ENCODE measurements at regions not wholly inside any gene's neighbourhood (a gene's known extent, or its start where the extent isn't known, plus 50 kb on each side); places are given as distances from the start of the nearest gene placed in this dataset.
A peak's percentile ranks its signal among the peaks of the same experiment; 100 is the strongest.
"Not testable (repeated sequence)": the region's sequence is repeated elsewhere in the genome, so short reads cannot be mapped to it uniquely, and the experiment has no call there.

- FAIRE-seq = peak; percentile 17
These were observed 928.0 kb upstream of the ALCAM start for GRCh38 chr3:104438706-104439105.

GRCh38 chr3:104445252-104445919 lies 921.3 kb upstream of the ALCAM start:
- DNase-seq (ENCODE audit: low read depth, low spot score) = not testable (repeated sequence)

More at GRCh38 chr3:104438706-104439105, 928.0 kb upstream of the ALCAM start:
- Histone ChIP-seq H3K36me3 (ENCODE audit: control insufficient read depth in 2 of 2, extremely low read depth in 1 of 2, insufficient read depth in 2 of 2, low read length in 2 of 2) (no peaks in the 10 kb centered on the region), H3K9me1 (ENCODE audit: control insufficient read depth, extremely low read depth, insufficient read depth, low read length) (no peaks in the 10 kb centered on the region), H3K9me3 (ENCODE audit: control insufficient read depth, low read depth, low read length) (no peaks in the 10 kb centered on the region), H4K20me1 (ENCODE audit: control insufficient read depth, extremely low read depth, insufficient read depth, low read length) (no peaks in the 10 kb centered on the region), H3K4me1 (ENCODE audit: control insufficient read depth, extremely low read depth, insufficient read depth, low read length) (peaks cover 16% of the 10 kb centered on the region), H3K9ac (ENCODE audit: control insufficient read depth, extremely low read depth, insufficient read depth, low read length) (no peak overlapping the region), H3K4me3 (ENCODE audit: control insufficient read depth in 2 of 3, extremely low read depth in 1 of 3, insufficient read depth in 2 of 3, low read depth in 1 of 3, low read length in 3 of 3) (no peak overlapping the region), H3K27me3 (ENCODE audit: control insufficient read depth, extremely low read depth, insufficient read depth, low read length) (no peaks in the 10 kb centered on the region), H3K27ac (ENCODE audit: control insufficient read depth, insufficient read depth, low read length) (no peak overlapping the region), H3K79me2 (ENCODE audit: control insufficient read depth, insufficient read depth, low read length) (no peaks in the 10 kb centered on the region), H2AFZ (ENCODE audit: control insufficient read depth, low read length) (no peak overlapping the region), H3K4me2 (ENCODE audit: control insufficient read depth, extremely low read depth, insufficient read depth, low read depth, low read length) (no peak overlapping the region)
- TF ChIP-seq EZH2 (IDR thresholded peaks at IDR 0.05; ENCODE audit: low read length) (no peak), CTCF (optimal IDR thresholded peaks at IDR 0.05 in 1 of 3, IDR thresholded peaks at IDR 0.05 in 1 of 3, conservative IDR thresholded peaks at IDR 0.05 in 1 of 3; ENCODE audit: extremely low read depth in 1 of 3, insufficient read depth in 2 of 3, low read length in 3 of 3) (no peak)
- no peak for DNase-seq (ENCODE audit: low read depth, low spot score)
- dilution Hi-C loops (cut with MboI; ENCODE audit: extremely low pct_ligation_motif_present, low sequenced_read_pairs) = no loop called here

DNA sequence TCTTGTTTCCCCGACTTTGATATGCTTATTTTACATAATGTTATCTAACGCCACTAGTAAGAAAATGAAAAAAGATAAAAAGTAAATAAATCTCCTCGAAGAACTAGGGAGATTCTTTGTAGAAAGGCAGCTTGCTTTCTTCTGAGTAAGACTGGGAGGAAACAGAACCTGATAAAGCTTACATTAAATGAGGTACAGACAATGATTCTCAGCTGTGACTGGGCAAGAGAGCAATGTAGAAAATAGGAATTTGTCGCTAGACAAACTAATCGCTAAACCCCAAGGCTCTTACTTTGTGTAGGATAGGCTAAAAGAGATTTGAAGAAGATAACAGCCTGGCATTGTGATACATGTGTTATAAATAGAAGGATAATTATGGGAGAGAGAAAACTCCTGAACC lies 919.0 kb upstream of the ALCAM start:
- no peaks in the 10 kb centered on the region for H3K27me3 ChIP-seq (ENCODE audit: control insufficient read depth, extremely low read depth, insufficient read depth, low read length)
- no peaks in the 10 kb centered on the region for H3K9me1 ChIP-seq (ENCODE audit: control insufficient read depth, extremely low read depth, insufficient read depth, low read length)
- H3K36me3 ChIP-seq (ENCODE audit: control insufficient read depth in 2 of 2, extremely low read depth in 1 of 2, insufficient read depth in 2 of 2, low read length in 2 of 2) = no peaks in the 10 kb centered on the region
- DNase-seq (ENCODE audit: low read depth, low spot score) (no peak), FAIRE-seq (no peak)
- H3K4me2 ChIP-seq (ENCODE audit: control insufficient read depth, extremely low read depth, insufficient read depth, low read depth, low read length) = peak overlapping the region; percentile 27
- no peak for TF ChIP-seq CTCF (optimal IDR thresholded peaks at IDR 0.05 in 1 of 3, IDR thresholded peaks at IDR 0.05 in 1 of 3, conservative IDR thresholded peaks at IDR 0.05 in 1 of 3; ENCODE audit: extremely low read depth in 1 of 3, insufficient read depth in 2 of 3, low read length in 3 of 3)
- no peak for TF ChIP-seq EZH2 (IDR thresholded peaks at IDR 0.05; ENCODE audit: low read length)
- dilution Hi-C loops (cut with MboI; ENCODE audit: extremely low pct_ligation_motif_present, low sequenced_read_pairs) = no loop called here
- no peaks in the 10 kb centered on the region for H3K79me2 ChIP-seq (ENCODE audit: control insufficient read depth, insufficient read depth, low read length)
- peak overlapping the region; percentile 58 for H2AFZ ChIP-seq (ENCODE audit: control insufficient read depth, low read length)
- no peak overlapping the region for H3K27ac ChIP-seq (ENCODE audit: control insufficient read depth, insufficient read depth, low read length)
- H3K9ac ChIP-seq (ENCODE audit: control insufficient read depth, extremely low read depth, insufficient read depth, low read length) = no peak overlapping the region
- H3K9me3 ChIP-seq (ENCODE audit: control insufficient read depth, low read depth, low read length) = no peaks in the 10 kb centered on the region
- no peaks in the 10 kb centered on the region for H4K20me1 ChIP-seq (ENCODE audit: control insufficient read depth, extremely low read depth, insufficient read depth, low read length)
- H3K4me3 ChIP-seq (ENCODE audit: control insufficient read depth in 2 of 3, extremely low read depth in 1 of 3, insufficient read depth in 2 of 3, low read depth in 1 of 3, low read length in 3 of 3) = no peak overlapping the region
- peaks cover 2% of the 10 kb centered on the region for H3K4me1 ChIP-seq (ENCODE audit: control insufficient read depth, extremely low read depth, insufficient read depth, low read length)

More at GRCh38 chr3:104445252-104445919, 921.3 kb upstream of the ALCAM start:
- H3K9me1 ChIP-seq (ENCODE audit: control insufficient read depth, extremely low read depth, insufficient read depth, low read length); H3K27me3 ChIP-seq (ENCODE audit: control insufficient read depth, extremely low read depth, insufficient read depth, low read length); dilution Hi-C loops (cut with MboI; ENCODE audit: extremely low pct_ligation_motif_present, low sequenced_read_pairs); H3K36me3 ChIP-seq (ENCODE audit: control insufficient read depth in 2 of 2, extremely low read depth in 1 of 2, insufficient read depth in 2 of 2, low read length in 2 of 2); H4K20me1 ChIP-seq (ENCODE audit: control insufficient read depth, extremely low read depth, insufficient read depth, low read length); H2AFZ ChIP-seq (ENCODE audit: control insufficient read depth, low read length); H3K4me1 ChIP-seq (ENCODE audit: control insufficient read depth, extremely low read depth, insufficient read depth, low read length); H3K4me3 ChIP-seq (ENCODE audit: control insufficient read depth in 2 of 3, extremely low read depth in 1 of 3, insufficient read depth in 2 of 3, low read depth in 1 of 3, low read length in 3 of 3); H3K9me3 ChIP-seq (ENCODE audit: control insufficient read depth, low read depth, low read length); H3K27ac ChIP-seq (ENCODE audit: control insufficient read depth, insufficient read depth, low read length); H3K9ac ChIP-seq (ENCODE audit: control insufficient read depth, extremely low read depth, insufficient read depth, low read length); H3K4me2 ChIP-seq (ENCODE audit: control insufficient read depth, extremely low read depth, insufficient read depth, low read depth, low read length); H3K79me2 ChIP-seq (ENCODE audit: control insufficient read depth, insufficient read depth, low read length); FAIRE-seq: not testable (repeated sequence)
